VCaP (cell line): ENCODE measurements at regions not wholly inside any gene's neighbourhood (a gene's known extent, or its start where the extent isn't known, plus 50 kb on each side); places are given as distances from the start of the nearest gene placed in this dataset.

Experiments used
- H3K27ac ChIP-seq: fragments of 450-650 bp; 2 replicates; pipeline ENCODE4 v1.5.1; 2017
- TF ChIP-seq, protein P1 (sequence below): fragments of 450-650 bp; conservative IDR thresholded peaks from 2 replicates; pipeline ENCODE4 v1.5.1; 2017; ENCODE audit warnings: mild to moderate bottlenecking, moderate library complexity

GRCh38 chr5:169415371-169415770 is 114.4 kb upstream of the SLIT3 start:
- H3K27ac ChIP-seq: no peak overlapping the region
- TF ChIP-seq, protein P1, sequence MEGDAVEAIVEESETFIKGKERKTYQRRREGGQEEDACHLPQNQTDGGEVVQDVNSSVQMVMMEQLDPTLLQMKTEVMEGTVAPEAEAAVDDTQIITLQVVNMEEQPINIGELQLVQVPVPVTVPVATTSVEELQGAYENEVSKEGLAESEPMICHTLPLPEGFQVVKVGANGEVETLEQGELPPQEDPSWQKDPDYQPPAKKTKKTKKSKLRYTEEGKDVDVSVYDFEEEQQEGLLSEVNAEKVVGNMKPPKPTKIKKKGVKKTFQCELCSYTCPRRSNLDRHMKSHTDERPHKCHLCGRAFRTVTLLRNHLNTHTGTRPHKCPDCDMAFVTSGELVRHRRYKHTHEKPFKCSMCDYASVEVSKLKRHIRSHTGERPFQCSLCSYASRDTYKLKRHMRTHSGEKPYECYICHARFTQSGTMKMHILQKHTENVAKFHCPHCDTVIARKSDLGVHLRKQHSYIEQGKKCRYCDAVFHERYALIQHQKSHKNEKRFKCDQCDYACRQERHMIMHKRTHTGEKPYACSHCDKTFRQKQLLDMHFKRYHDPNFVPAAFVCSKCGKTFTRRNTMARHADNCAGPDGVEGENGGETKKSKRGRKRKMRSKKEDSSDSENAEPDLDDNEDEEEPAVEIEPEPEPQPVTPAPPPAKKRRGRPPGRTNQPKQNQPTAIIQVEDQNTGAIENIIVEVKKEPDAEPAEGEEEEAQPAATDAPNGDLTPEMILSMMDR: no peak

- no peak overlapping the region for H3K27ac ChIP-seq
- TF ChIP-seq, protein P1: no peak
These were observed 112.5 kb upstream of the SLIT3 start for GRCh38 chr5:169413416-169413815.

GRCh38 chr5:169412831-169413230 is 111.9 kb upstream of the SLIT3 start:
- H3K27ac ChIP-seq: no peak overlapping the region
- TF ChIP-seq, protein P1: no peak

GRCh38 chr5:169411786-169412430 is 111.0 kb upstream of the SLIT3 start:
- no peak overlapping the region for H3K27ac ChIP-seq
- TF ChIP-seq, protein P1: no peak

DNA sequence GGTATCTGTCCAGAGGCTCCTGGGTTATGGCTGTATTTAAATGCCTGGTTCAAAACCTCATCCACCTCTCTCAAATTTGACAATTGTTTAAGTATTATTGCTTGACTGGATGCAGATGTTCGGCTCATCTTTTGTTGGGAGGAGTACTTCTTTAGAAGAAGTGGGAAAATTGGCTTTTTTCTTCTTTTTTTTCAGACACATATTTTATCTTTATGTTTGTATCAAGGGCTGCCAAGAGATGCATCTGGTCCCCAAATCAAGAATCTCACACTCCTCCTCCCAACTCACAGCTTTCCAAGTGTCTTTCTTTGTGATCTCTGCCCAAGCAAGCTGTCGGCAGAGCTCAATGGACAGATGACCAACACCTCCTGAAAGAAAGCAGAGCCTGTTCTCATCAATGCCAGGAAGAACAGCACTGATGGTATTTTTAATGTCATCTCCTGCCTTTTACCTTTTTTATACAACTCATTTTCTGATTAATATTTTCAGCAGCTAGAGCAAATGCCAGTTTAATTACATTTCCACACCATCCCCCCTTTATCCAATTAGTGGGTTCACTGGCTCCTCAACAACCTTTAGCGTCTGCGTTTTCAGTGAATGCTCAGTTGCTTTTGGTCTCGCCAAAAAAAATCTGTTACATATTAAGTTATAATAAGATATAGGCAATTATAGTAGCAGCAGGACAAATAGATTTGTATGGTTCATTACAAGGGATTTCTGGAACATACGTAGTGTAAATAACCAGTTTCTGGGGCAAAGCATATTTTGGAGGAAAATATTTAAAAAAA is 110.3 kb upstream of the SLIT3 start:
- TF ChIP-seq, protein P1: no peak
- no peak overlapping the region for H3K27ac ChIP-seq

DNA sequence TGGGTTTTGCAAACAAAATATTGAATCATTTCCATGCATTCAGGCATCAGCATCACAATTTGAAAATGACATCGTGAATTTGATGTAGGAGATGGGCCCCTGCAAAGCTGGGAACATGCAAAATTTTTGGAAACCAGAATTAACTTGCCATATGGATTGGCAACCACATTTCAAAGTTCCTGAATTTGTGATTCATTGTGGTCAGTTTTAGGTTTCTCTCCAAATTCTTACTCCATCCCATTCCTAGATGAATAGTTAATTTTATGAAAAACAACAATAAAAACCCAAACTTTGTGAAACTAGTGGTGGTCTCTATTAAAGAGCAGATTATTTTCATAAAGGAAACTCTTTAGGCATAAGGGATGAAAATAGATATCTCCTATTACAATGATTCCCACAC is 107.8 kb upstream of the SLIT3 start:
- TF ChIP-seq, protein P1: no peak
- H3K27ac ChIP-seq: no peak overlapping the region

DNA sequence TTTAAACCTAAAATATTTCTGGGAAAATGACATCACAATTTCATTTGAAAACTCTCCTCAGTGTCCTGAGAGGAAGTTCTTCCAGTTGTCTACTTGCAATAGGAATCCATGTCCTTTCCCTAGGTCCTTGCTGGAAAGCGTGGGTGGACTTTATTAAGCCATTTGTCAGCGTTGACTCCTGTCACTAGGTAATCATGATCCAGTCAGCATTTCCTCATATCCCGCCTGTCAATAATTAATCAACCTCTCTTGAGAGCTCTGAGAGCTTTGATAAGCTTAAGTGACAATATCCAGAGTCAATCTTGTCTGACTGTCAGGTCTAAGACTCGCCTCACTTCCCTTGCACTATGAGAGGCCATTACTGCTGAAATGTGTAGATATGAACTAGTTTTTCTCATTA is 107.2 kb upstream of the SLIT3 start:
- TF ChIP-seq, protein P1: no peak
- no peak overlapping the region for H3K27ac ChIP-seq
